GM12878 (cell line): ENCODE measurements at regions not wholly inside any gene's neighbourhood (a gene's known extent, or its start where the extent isn't known, plus 50 kb on each side); places are given as distances from the start of the nearest gene placed in this dataset.

Source experiments
- CEBPB ChIP-seq, 2 experiments: fragments of 150-350 bp in 1 of 2; IDR thresholded peaks; 2 replicates each; pipeline ENCODE4 v1.6.1; 2012 to 2014; ENCODE audit warnings: low read depth in 2 of 2, low read length in 2 of 2, borderline replicate concordance in 1 of 2, inconsistent platforms in 1 of 2
- CREB1 ChIP-seq: IDR thresholded peaks from 2 replicates; pipeline ENCODE4 v1.6.1; 2012; ENCODE audit warnings: low read depth, mild to moderate bottlenecking, inconsistent platforms
- GABPA ChIP-seq: IDR thresholded peaks from 2 replicates; pipeline ENCODE4 v1.6.1; 2014; ENCODE audit warnings: antibody characterized with exemption, low read depth, mild to moderate bottlenecking, inconsistent platforms

DNA sequence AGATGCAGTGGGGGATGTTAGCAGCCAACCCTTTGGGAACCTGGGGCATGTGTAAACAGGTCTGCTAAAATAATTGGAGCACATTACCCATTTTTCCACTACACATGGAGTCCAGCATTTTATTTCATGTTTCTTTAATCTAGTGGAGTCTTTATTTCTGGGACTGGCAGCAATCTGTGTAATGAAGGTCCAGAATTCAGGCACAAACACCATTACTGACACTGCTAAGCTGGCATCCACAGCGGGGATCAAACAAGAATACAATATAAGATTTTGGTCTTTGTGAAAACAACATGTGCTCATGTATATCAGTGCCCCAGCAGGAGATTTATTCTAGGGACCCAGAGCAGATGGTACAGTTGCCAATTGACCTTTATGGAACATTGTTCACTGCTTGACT is 1587.0 kb upstream of the PRR20A start:
- TF ChIP-seq CEBPB (IDR thresholded peaks at IDR 0.05; ENCODE audit: borderline replicate concordance in 1 of 2, low read depth in 2 of 2, low read length in 2 of 2) (no peak), CREB1 (no peak), GABPA (no peak)
